ENCODE measurements at regions not wholly inside any gene's neighbourhood (a gene's known extent, or its start where the extent isn't known, plus 50 kb on each side); places are given as distances from the start of the nearest gene placed in this dataset.

- no peak for TF ChIP-seq ZNF462 (CRISPR knock-in tag; IDR thresholded peaks at IDR 0.05)
Observed at GRCh38 chr4:10204401-10205058, 87.9 kb upstream of the WDR1 start (continued).

- ATAC-seq: no peak
- no peak overlapping the region for H3K4me3 Mint-ChIP-seq
- no peak for TF ChIP-seq NANOG (IDR thresholded peaks at IDR 0.05; ENCODE audit: borderline replicate concordance)
Observed at GRCh38 chr4:10203851-10204250, 87.3 kb upstream of the WDR1 start.

More at GRCh38 chr4:10203851-10204250, 87.3 kb upstream of the WDR1 start:
- no peaks in the 10 kb centered on the region for H3K4me1 ChIP-seq (ENCODE audit: insufficient read depth)
- H2AFZ ChIP-seq: no peak overlapping the region
- H3K27ac ChIP-seq (ENCODE audit: low read depth): no peak overlapping the region
- H3K9me2 ChIP-seq (ENCODE audit: insufficient read depth): 0 out of 2 replicates have a peak, but pooled peaks cover 13% of the 10 kb centered on the region
- H3F3A ChIP-seq (replicated peaks; ENCODE audit: low read depth): no peaks in the 10 kb centered on the region
- no peak overlapping the region for H3K4me3 ChIP-seq
- H3K4me2 ChIP-seq: no peak overlapping the region
- H3K79me2 ChIP-seq (replicated peaks; ENCODE audit: insufficient read depth): no peaks in the 10 kb centered on the region
- no peak overlapping the region for H3K27ac Mint-ChIP-seq
- H3K36me3 Mint-ChIP-seq (ENCODE audit: low read depth): no peaks in the 10 kb centered on the region
- H3K27me3 Mint-ChIP-seq (ENCODE audit: insufficient read depth, low read depth, poor library complexity): peaks cover 1% of the 10 kb centered on the region
- no peak for DNase-seq (ENCODE audit: low spot score)
- H3K36me3 ChIP-seq (ENCODE audit: insufficient read depth): no peaks in the 10 kb centered on the region
- H3K27me3 ChIP-seq (ENCODE audit: insufficient read depth): no peaks in the 10 kb centered on the region
- no peaks in the 10 kb centered on the region; the same call in 2 of the 3 replicates for H3K4me1 Mint-ChIP-seq
- no peaks in the 10 kb centered on the region; the same call in 2 of the 3 replicates for H3K9me3 Mint-ChIP-seq
- H4K20me1 ChIP-seq (replicated peaks; ENCODE audit: insufficient read depth): no peaks in the 10 kb centered on the region

Measured in GM23338 (cell line).